Loucy (cell line): ENCODE measurements at regions not wholly inside any gene's neighbourhood (a gene's known extent, or its start where the extent isn't known, plus 50 kb on each side); places are given as distances from the start of the nearest gene placed in this dataset.
"Not testable (repeated sequence)": the region's sequence is repeated elsewhere in the genome, so short reads cannot be mapped to it uniquely, and the experiment has no call there.

Experiments
- H2AFZ ChIP-seq: fragments of 200-600 bp; sonication (generic); 2 replicates; pipeline ENCODE4 v1.6.0; 2016; ENCODE audit warnings: antibody characterized with exemption, mild to moderate bottlenecking, low read length, moderate library complexity
- H3F3A ChIP-seq: fragments of 200-600 bp; 2 replicates; pipeline ENCODE4 v1.6.0; 2016; ENCODE audit warnings: antibody characterized with exemption, low read depth, mild to moderate bottlenecking
- H3K27me3 ChIP-seq: fragments of 200-600 bp; sonication (generic); 2 replicates; pipeline ENCODE4 v1.6.1; 2014; ENCODE audit warnings: low read length, mild to moderate bottlenecking; ENCODE audit not compliant: insufficient read depth, poor library complexity, severe bottlenecking
- H3K36me3 ChIP-seq: fragments of 200-600 bp; sonication (generic); 2 replicates; pipeline ENCODE4 v1.6.1; 2016; ENCODE audit warnings: low read length; ENCODE audit not compliant: insufficient read depth
- H3K4me1 ChIP-seq: fragments of 200-600 bp; sonication (generic); 2 replicates; pipeline ENCODE4 v1.5.1; 2014; ENCODE audit warnings: low read length, mild to moderate bottlenecking; ENCODE audit not compliant: insufficient read depth, poor library complexity, severe bottlenecking
- H3K4me2 ChIP-seq: fragments of 200-600 bp; sonication (generic); 2 replicates; pipeline ENCODE4 v1.6.0; 2014; ENCODE audit warnings: antibody characterized with exemption, low read length, low read depth, mild to moderate bottlenecking; ENCODE audit not compliant: poor library complexity, severe bottlenecking
- H3K4me3 ChIP-seq: fragments of 200-600 bp; sonication (generic); 2 replicates; pipeline ENCODE4 v1.5.1; 2014; ENCODE audit warnings: low read length, mild to moderate bottlenecking, mixed read lengths; ENCODE audit not compliant: poor library complexity, severe bottlenecking
- H3K79me2 ChIP-seq: fragments of 200-600 bp; sonication (generic); 2 replicates; pipeline ENCODE4 v1.6.1; 2014; ENCODE audit warnings: low read length; ENCODE audit not compliant: insufficient read depth
- H3K9ac ChIP-seq: fragments of 200-600 bp; sonication (generic); 2 replicates; pipeline ENCODE4 v1.6.0; 2014; ENCODE audit warnings: mild to moderate bottlenecking, low read depth, low read length, moderate library complexity; ENCODE audit not compliant: poor library complexity, severe bottlenecking
- H3K9me2 ChIP-seq: fragments of 200-600 bp; sonication (generic); replicated peaks from 2 replicates; pipeline ENCODE4 v1.6.1; 2016; ENCODE audit warnings: low read depth, low read length, mixed read lengths
- H3K9me3 ChIP-seq: fragments of 200-600 bp; sonication (generic); 2 replicates; pipeline ENCODE4 v1.6.1; 2014; ENCODE audit warnings: mild to moderate bottlenecking, antibody characterized with exemption, low read length, low read depth; ENCODE audit not compliant: insufficient read depth
- H4K20me1 ChIP-seq: fragments of 200-600 bp; sonication (generic); 2 replicates; pipeline ENCODE4 v1.6.0; 2014; ENCODE audit warnings: antibody characterized with exemption, low read length, mild to moderate bottlenecking; ENCODE audit not compliant: insufficient read depth, poor library complexity, severe bottlenecking

GRCh38 chr21:10342261-10342956, 179.0 kb upstream of the TPTE start:
- not testable (repeated sequence) for H3K9me2 ChIP-seq, H3F3A ChIP-seq, H3K4me3 ChIP-seq, H3K79me2 ChIP-seq, H3K9ac ChIP-seq, H3K4me2 ChIP-seq, H3K4me1 ChIP-seq, H4K20me1 ChIP-seq, H3K27me3 ChIP-seq, H2AFZ ChIP-seq, H3K36me3 ChIP-seq
- H3K9me3 ChIP-seq: peaks cover 23% of the 10 kb centered on the region

DNA sequence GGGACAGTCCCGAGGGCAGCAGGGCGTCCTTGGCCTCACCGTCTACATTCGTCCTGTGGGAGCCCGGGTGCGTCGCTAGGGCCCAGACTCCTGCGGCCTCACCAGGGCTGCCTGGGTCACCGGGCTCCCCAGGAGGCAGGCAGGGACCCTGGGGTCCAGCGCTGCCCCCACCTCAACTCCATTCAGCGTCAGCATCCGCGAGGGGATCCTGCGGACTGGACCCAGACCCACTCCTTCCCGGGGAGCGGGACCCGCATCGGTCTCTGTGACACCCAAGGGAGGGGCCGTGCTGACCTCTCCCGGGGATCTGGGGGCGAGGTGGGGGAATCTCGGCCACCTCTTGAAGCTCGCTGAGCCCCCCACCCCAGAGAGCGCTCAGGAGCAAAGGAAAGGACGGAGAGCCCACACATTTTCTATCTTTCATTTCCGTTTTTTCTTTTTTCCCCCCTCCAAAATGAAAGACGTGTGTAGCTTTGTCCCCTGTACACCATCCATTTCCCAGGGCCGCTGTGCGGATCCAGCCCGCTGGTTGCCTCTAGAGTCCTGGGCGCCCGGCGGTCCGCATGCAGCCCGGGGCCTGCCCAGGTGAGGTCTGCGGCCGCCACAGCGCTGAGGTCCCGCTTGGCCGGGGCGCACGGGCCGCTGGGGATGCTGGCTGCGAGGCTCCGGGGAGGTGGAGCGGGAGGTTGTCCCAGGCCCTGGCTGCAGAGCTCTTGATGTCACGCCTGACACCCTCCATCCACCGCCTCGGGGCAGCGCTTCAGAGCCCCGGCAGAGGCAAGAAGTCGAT, 178.0 kb upstream of the TPTE start:
- not testable (repeated sequence) for H3K4me1 ChIP-seq, H3F3A ChIP-seq, H4K20me1 ChIP-seq, H3K79me2 ChIP-seq, H3K27me3 ChIP-seq, H3K9me2 ChIP-seq, H3K36me3 ChIP-seq, H3K4me3 ChIP-seq, H3K4me2 ChIP-seq, H3K9ac ChIP-seq, H2AFZ ChIP-seq
- H3K9me3 ChIP-seq: peaks cover 29% of the 10 kb centered on the region

DNA sequence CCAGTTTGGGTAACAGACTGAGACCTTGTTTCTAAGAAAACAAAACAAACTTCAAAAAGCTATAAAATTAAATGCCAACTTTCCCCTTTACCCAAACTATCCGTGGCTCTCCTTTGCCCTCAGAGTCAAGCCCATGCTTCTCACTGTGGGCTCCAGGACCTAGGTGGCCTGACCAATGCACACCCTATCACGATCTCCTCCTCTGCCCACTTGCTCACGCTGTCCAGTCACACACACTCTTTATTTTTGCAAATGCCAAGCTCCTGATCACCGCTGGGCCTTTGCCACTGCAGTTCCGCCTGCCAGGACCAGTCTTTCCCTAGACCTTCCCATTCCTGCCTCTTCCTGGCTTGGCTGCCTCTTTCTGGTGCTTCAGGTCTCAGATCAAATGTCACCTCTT, 177.1 kb upstream of the TPTE start:
- H3K79me2 ChIP-seq, H3K4me3 ChIP-seq, H3K4me1 ChIP-seq, H3K27me3 ChIP-seq, H4K20me1 ChIP-seq, H2AFZ ChIP-seq, H3K36me3 ChIP-seq, H3K4me2 ChIP-seq, H3K9ac ChIP-seq, H3K9me2 ChIP-seq, H3F3A ChIP-seq: not testable (repeated sequence)
- peaks cover 30% of the 10 kb centered on the region; the same call in 1 of the 2 replicates for H3K9me3 ChIP-seq

DNA sequence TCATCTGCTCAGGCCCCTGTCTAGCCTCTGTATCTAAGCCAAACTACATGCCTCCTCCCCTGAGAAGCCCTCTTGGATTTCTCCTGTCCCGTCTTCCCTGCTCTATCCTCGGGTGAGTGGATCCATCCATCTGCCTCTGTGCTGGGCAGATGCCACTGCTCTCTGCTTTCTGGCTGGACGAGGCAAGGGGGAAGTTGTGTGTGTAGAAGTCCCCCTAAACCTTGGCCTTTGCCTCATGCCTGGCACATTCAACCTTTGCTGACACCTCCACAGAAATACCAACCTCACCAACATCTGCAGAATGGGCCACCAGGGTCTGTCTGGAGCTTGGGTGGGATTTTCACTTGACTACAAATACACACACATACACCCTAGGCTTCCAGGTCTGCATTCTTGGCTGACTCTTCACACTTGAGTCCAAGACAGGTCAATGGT, 176.2 kb upstream of the TPTE start:
- H3K79me2 ChIP-seq, H3K27me3 ChIP-seq, H3K9ac ChIP-seq, H3K4me2 ChIP-seq, H3K36me3 ChIP-seq, H2AFZ ChIP-seq, H3K9me2 ChIP-seq, H3K4me3 ChIP-seq, H3F3A ChIP-seq, H3K4me1 ChIP-seq, H4K20me1 ChIP-seq: not testable (repeated sequence)
- peaks cover 30% of the 10 kb centered on the region; the same call in 1 of the 2 replicates for H3K9me3 ChIP-seq

- H3K9me3 ChIP-seq: peaks cover 30% of the 10 kb centered on the region; the same call in 1 of the 2 replicates
- not testable (repeated sequence) for H3K4me1 ChIP-seq, H3K4me3 ChIP-seq, H2AFZ ChIP-seq, H3K4me2 ChIP-seq, H3F3A ChIP-seq, H3K27me3 ChIP-seq, H3K9ac ChIP-seq, H3K79me2 ChIP-seq, H3K9me2 ChIP-seq, H3K36me3 ChIP-seq, H4K20me1 ChIP-seq
These were observed 175.1 kb upstream of the TPTE start for GRCh38 chr21:10346249-10346648.

GRCh38 chr21:10346933-10347615, 174.3 kb upstream of the TPTE start:
- H3K9me2 ChIP-seq, H3K4me2 ChIP-seq, H3K4me1 ChIP-seq, H3K9ac ChIP-seq, H2AFZ ChIP-seq, H3K79me2 ChIP-seq, H4K20me1 ChIP-seq, H3K27me3 ChIP-seq, H3F3A ChIP-seq, H3K4me3 ChIP-seq, H3K36me3 ChIP-seq: not testable (repeated sequence)
- peaks cover 30% of the 10 kb centered on the region; the same call in 1 of the 2 replicates for H3K9me3 ChIP-seq

DNA sequence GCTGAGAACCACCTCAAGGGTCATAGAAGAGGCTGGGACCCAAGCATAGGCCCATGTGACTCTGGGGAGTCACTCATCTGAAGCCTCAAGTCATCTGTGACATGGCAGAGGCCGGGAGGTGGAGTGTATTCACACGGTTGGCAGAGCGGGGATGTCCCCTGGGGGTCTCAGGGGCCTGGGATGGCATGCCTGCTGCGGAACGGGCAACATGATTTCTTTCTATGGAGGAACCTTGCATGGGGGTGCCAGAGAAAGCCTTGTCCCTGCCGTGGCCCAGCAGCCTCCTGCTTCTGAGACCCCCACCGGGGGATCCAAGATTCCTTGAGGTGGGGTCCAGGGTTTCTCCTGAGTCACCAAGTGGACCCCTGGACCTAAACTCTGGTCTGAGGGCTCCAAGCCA, 173.7 kb upstream of the TPTE start:
- H3K27me3 ChIP-seq, H3K9ac ChIP-seq, H3K36me3 ChIP-seq, H3K4me2 ChIP-seq, H3K79me2 ChIP-seq, H3K9me2 ChIP-seq, H3K4me3 ChIP-seq, H2AFZ ChIP-seq, H3F3A ChIP-seq, H3K4me1 ChIP-seq, H4K20me1 ChIP-seq: not testable (repeated sequence)
- peaks cover 30% of the 10 kb centered on the region; the same call in 1 of the 2 replicates for H3K9me3 ChIP-seq
